ENCODE measurements at regions not wholly inside any gene's neighbourhood (a gene's known extent, or its start where the extent isn't known, plus 50 kb on each side); places are given as distances from the start of the nearest gene placed in this dataset.

- no peak for TF ChIP-seq CTCF (IDR thresholded peaks at IDR 0.05; ENCODE audit: insufficient read depth, low read length, poor library complexity, severe bottlenecking)
- no peak for TF ChIP-seq EZH2phosphoT487 (conservative IDR thresholded peaks at IDR 0.05; ENCODE audit: low read length)
Measured at GRCh38 chr9:130756455-130757152, 63.0 kb downstream of the EXOSC2 start.

All from SU-DHL-6 (cell line).